ENCODE measurements at regions not wholly inside any gene's neighbourhood (a gene's known extent, or its start where the extent isn't known, plus 50 kb on each side); places are given as distances from the start of the nearest gene placed in this dataset.

DNA sequence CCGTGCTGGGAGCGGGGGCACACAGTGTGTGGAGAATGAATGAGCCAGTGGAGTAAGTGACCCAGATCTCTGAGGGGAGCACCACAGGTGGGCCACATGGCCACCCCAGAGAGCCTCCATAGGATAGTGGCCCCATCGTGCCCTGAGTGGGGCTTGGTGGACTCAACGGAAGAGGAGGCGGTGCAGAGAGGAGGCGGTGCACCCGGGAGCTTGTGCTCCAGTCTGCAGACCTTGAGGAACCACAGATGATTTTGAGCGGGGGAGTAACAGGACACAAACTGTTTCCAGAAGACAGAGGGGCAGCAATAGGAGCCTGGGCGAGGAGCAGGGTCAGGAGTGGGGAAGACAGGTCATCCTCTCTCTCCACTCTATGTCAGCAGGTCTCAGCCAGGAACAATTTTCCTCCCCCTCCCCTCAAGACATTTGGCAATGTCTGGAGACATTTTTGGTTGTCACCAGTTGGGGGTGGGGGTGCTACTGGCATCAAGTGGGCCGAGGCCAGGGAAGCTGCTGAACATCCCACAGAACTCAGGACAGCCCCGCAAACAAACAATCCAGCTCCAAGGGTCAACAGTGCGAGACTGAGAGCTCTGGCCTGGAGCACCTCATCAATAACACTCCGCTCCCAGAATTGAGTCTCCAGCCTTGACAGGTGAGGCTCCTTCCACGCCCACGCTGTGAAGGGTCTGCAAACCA is 182.2 kb downstream of the USP12 start:
- H3K4me3 ChIP-seq (ENCODE audit: low read depth, low read length) = no peak overlapping the region

GRCh38 chr13:26988059-26988769 is 183.4 kb downstream of the USP12 start:
- Histone ChIP-seq H2AFZ (ENCODE audit: low read length, unreplicated experiment) (no peak overlapping the region), H3K4me3 (ENCODE audit: low read depth, low read length) (no peak overlapping the region), H3K4me1 (ENCODE audit: control insufficient read depth, insufficient read depth, low read length, unreplicated experiment) (peaks cover 18% of the 10 kb centered on the region), H3K27me3 (ENCODE audit: insufficient read depth, low read length) (no peaks in the 10 kb centered on the region), H3K36me3 (ENCODE audit: insufficient read depth, low read length) (no peaks in the 10 kb centered on the region), H3K27ac (ENCODE audit: low read depth, low read length) (no peak overlapping the region), H3K79me2 (ENCODE audit: control insufficient read depth, insufficient read depth, low read length, unreplicated experiment) (no peaks in the 10 kb centered on the region)

More for the DNA sequence above, 182.2 kb downstream of the USP12 start:
- no peaks in the 10 kb centered on the region for H3K27me3 ChIP-seq (ENCODE audit: insufficient read depth, low read length)
- H3K27ac ChIP-seq (ENCODE audit: low read depth, low read length) = no peak overlapping the region
- H3K36me3 ChIP-seq (ENCODE audit: insufficient read depth, low read length) = no peaks in the 10 kb centered on the region
- H2AFZ ChIP-seq (ENCODE audit: low read length, unreplicated experiment) = no peak overlapping the region
- no peaks in the 10 kb centered on the region for H3K79me2 ChIP-seq (ENCODE audit: control insufficient read depth, insufficient read depth, low read length, unreplicated experiment)
- H3K4me1 ChIP-seq (ENCODE audit: control insufficient read depth, insufficient read depth, low read length, unreplicated experiment) = peaks cover 6% of the 10 kb centered on the region

DNA sequence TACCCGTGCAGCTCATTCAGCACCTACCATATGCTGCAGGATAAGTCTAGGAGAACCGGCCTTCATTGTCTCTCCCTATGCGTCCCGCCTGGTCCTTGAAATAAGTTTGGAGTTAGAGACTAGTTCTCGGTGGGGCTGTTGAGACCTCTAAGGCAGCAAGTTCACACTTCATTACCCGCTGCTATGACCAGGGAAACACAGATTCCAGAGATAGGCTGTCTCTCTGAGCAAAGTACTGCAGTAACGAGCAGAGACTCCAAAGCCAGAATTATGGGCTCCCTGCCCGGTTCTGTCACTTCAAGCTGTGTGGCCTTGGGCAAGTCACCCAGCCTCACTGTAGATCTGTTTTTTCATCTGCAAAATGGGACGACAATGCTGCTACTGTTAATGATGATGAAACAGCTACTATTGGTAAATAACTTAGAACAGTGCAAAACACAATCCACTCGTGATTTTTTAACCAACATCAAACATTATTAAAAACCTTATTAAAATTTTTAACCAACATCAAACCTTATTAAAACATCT is 184.1 kb downstream of the USP12 start:
- Histone ChIP-seq H3K79me2 (ENCODE audit: control insufficient read depth, insufficient read depth, low read length, unreplicated experiment) (no peaks in the 10 kb centered on the region), H3K4me1 (ENCODE audit: control insufficient read depth, insufficient read depth, low read length, unreplicated experiment) (peaks cover 21% of the 10 kb centered on the region), H3K27ac (ENCODE audit: low read depth, low read length) (no peak overlapping the region), H2AFZ (ENCODE audit: low read length, unreplicated experiment) (no peak overlapping the region), H3K4me3 (ENCODE audit: low read depth, low read length) (no peak overlapping the region), H3K27me3 (ENCODE audit: insufficient read depth, low read length) (no peaks in the 10 kb centered on the region), H3K36me3 (ENCODE audit: insufficient read depth, low read length) (no peaks in the 10 kb centered on the region)

- H2AFZ ChIP-seq (ENCODE audit: low read length, unreplicated experiment) = peak overlapping the region; percentile 27
- peaks cover 24% of the 10 kb centered on the region for H3K4me1 ChIP-seq (ENCODE audit: control insufficient read depth, insufficient read depth, low read length, unreplicated experiment)
- H3K4me3 ChIP-seq (ENCODE audit: low read depth, low read length) = no peak overlapping the region
- H3K27me3 ChIP-seq (ENCODE audit: insufficient read depth, low read length) = no peaks in the 10 kb centered on the region
- H3K27ac ChIP-seq (ENCODE audit: low read depth, low read length) = no peak overlapping the region
- H3K36me3 ChIP-seq (ENCODE audit: insufficient read depth, low read length) = no peaks in the 10 kb centered on the region
- H3K79me2 ChIP-seq (ENCODE audit: control insufficient read depth, insufficient read depth, low read length, unreplicated experiment) = no peaks in the 10 kb centered on the region
Observed at GRCh38 chr13:26985285-26985878, 186.2 kb downstream of the USP12 start.

DNA sequence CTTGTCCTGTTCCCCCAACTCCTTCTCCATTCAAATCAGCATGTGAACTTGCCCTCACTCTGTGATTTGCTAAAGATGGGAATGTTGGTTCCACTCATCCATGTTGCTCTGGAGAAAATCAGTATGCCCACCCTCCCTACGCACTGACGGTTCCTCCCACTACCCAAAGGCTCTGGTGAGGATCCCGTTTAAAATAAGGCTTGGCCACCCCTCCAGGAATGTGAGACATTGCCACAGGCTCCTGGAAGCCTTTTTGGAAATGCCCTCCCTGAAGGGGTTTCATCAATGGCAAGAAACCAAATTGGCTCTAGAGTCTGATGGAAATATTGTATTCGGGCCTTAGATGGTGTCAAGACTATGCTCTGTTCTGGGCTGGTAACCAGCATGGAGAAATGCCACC is 187.3 kb downstream of the USP12 start:
- no peak overlapping the region for H2AFZ ChIP-seq (ENCODE audit: low read length, unreplicated experiment)
- no peaks in the 10 kb centered on the region for H3K36me3 ChIP-seq (ENCODE audit: insufficient read depth, low read length)
- no peak overlapping the region for H3K4me3 ChIP-seq (ENCODE audit: low read depth, low read length)
- H3K4me1 ChIP-seq (ENCODE audit: control insufficient read depth, insufficient read depth, low read length, unreplicated experiment) = peaks cover 24% of the 10 kb centered on the region
- H3K27me3 ChIP-seq (ENCODE audit: insufficient read depth, low read length) = no peaks in the 10 kb centered on the region
- no peaks in the 10 kb centered on the region for H3K79me2 ChIP-seq (ENCODE audit: control insufficient read depth, insufficient read depth, low read length, unreplicated experiment)
- peak overlapping the region; percentile 79; the same call in 1 of the 2 replicates for H3K27ac ChIP-seq (ENCODE audit: low read depth, low read length)

DNA sequence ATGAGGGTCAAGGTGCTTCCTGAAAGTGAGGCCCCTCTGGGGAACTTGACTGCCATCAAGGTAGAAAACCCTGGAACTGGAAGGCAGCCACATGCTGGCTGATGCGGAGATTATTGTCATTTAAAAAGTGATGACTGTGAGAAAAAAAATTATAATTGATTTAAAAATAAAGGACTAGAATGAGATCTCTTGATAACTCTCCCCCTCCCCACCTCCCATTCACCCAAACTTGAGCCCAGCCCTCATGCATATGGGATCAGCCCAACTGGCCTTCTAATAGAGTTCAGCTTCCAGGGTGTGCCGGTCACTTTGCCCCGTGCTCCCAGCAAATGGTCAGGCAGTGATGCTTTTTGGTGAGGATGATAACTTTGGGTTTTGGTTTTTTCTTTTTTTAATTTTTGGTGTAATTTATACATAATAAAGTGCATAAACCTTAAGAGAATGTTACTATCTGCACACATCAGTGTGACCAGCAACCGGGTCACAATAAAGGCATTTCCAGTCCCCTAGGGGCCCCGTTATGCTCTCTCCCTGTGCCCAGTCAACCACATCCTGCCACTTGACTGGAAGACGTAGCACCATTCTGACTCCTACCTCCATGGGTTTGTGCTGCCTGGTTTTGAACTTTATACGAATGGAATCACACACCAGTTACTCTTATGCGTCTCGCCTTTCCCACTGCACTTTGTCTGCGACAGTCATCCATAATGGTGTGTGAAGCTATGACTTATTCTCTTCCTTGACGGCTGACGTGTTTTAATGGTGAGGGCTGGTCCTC is 187.9 kb downstream of the USP12 start:
- peaks cover 24% of the 10 kb centered on the region for H3K4me1 ChIP-seq (ENCODE audit: control insufficient read depth, insufficient read depth, low read length, unreplicated experiment)
- no peaks in the 10 kb centered on the region for H3K79me2 ChIP-seq (ENCODE audit: control insufficient read depth, insufficient read depth, low read length, unreplicated experiment)
- no peaks in the 10 kb centered on the region for H3K36me3 ChIP-seq (ENCODE audit: insufficient read depth, low read length)
- H3K4me3 ChIP-seq (ENCODE audit: low read depth, low read length) = peak overlapping the region; percentile 58
- H2AFZ ChIP-seq (ENCODE audit: low read length, unreplicated experiment) = peak overlapping the region; percentile 96
- no peaks in the 10 kb centered on the region for H3K27me3 ChIP-seq (ENCODE audit: insufficient read depth, low read length)
- H3K27ac ChIP-seq (ENCODE audit: low read depth, low read length) = peak overlapping the region; percentile 79

DNA sequence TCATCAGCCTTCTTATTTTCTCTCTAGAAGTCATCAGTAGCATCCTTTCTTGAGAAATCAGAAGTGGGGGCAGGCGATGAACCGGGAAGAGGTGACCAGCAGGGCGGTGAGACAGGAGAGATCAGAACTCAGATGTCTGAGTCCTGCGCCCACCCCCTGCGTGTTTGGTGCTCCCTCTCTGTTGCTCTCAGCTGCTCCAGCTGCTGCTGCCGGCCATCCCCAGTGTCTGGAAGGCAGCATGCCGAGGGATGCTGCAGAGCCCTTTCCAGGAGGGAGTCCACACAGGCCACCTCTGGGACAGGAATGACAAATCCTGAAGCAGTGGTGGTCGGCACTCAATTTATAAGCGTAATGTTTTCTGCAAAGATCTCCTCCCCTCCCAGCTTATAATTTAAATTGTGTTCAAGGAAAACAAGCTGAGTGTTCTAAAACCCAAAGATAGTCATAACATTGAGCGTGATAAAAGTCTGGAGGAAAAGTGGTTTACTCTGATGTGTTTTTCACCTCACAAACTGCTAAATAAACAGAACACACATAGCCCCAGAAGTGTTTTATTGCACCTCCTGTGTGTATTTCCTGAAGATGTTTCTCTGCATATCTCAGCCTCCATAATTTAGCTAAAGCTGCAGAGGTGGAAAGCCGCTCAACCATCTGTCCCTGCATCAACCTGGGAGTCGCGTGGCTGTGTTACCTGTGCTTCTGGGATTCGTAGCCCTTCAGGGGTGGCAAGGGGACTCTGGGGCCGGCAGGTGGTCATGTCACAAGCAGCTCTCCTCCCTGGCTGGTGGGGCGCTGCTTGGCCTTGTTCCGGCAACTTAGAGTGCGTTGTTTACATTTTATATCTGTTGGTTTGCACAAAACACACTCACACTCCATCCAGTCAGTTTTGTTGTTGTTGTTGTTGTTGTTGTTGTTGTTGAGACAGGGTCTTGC is 191.2 kb downstream of the USP12 start:
- peaks cover 24% of the 10 kb centered on the region for H3K4me1 ChIP-seq (ENCODE audit: control insufficient read depth, insufficient read depth, low read length, unreplicated experiment)

DNA sequence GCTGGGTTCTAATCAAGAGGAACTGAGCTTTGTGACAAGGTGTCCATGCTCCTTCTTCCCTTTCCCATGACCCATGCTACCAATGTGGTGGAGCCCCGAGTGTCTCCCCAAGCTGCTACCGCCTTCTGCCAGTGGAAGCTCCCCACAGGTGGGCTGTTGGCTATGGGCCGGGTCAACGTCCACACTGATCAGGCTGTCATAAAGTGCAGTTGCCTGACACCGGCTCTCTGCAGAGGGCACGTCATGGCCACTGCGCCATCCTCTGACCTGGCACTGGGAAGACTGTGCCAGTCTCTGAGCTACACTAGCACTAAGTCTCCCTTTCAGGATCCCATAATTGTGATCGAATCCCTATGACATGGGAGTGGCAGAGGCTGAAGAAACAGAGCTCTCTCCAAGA is 192.3 kb downstream of the USP12 start:
- H3K27ac ChIP-seq (ENCODE audit: low read depth, low read length) = no peak overlapping the region
- no peaks in the 10 kb centered on the region for H3K36me3 ChIP-seq (ENCODE audit: insufficient read depth, low read length)
- H3K4me1 ChIP-seq (ENCODE audit: control insufficient read depth, insufficient read depth, low read length, unreplicated experiment) = peaks cover 17% of the 10 kb centered on the region
- H3K79me2 ChIP-seq (ENCODE audit: control insufficient read depth, insufficient read depth, low read length, unreplicated experiment) = no peaks in the 10 kb centered on the region
- H2AFZ ChIP-seq (ENCODE audit: low read length, unreplicated experiment) = no peak overlapping the region
- no peak overlapping the region for H3K4me3 ChIP-seq (ENCODE audit: low read depth, low read length)
- H3K27me3 ChIP-seq (ENCODE audit: insufficient read depth, low read length) = no peaks in the 10 kb centered on the region

More for the DNA sequence above, 191.2 kb downstream of the USP12 start:
- no peaks in the 10 kb centered on the region for H3K27me3 ChIP-seq (ENCODE audit: insufficient read depth, low read length)
- H3K79me2 ChIP-seq (ENCODE audit: control insufficient read depth, insufficient read depth, low read length, unreplicated experiment) = no peaks in the 10 kb centered on the region
- no peak overlapping the region for H2AFZ ChIP-seq (ENCODE audit: low read length, unreplicated experiment)
- H3K27ac ChIP-seq (ENCODE audit: low read depth, low read length) = no peak overlapping the region
- H3K4me3 ChIP-seq (ENCODE audit: low read depth, low read length) = no peak overlapping the region
- no peaks in the 10 kb centered on the region for H3K36me3 ChIP-seq (ENCODE audit: insufficient read depth, low read length)

DNA sequence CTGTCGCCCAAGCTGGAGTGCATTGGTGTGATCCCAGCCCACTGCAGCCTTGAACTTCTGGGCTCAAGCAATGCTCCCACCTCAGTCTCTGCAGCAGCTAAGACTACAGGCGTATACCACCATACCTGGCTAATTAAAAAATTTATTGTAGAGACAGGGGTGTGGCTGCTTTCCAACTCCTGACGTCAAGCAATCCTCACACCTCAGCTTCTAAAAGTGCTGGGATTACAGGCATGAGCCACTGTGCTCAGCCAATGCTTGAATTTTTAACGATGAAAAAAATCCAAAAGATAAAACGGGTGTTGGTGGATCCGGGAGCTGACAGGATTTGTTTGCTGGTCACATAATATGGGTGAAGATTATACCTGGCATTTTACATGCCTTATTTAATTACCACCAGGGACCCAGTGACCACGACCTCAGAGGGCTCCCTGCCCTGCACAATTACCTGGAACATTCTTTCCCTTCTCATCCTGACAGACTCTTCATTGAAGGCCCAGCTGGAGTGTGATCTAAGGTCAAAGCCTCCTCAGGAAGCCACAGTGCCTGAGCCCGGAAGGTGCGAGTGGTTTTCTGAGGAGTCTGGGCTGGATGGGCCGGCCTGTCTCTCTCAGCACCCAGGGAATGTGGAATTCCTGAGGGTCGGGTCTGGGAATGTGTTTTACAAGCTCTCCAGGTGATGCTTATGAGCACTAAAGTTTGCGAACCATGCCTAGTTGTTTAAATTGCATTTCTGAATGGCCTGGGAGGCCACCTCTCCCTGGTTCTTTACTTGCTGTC is 193.3 kb downstream of the USP12 start:
- Histone ChIP-seq H2AFZ (ENCODE audit: low read length, unreplicated experiment) (no peak overlapping the region), H3K36me3 (ENCODE audit: insufficient read depth, low read length) (no peaks in the 10 kb centered on the region), H3K4me1 (ENCODE audit: control insufficient read depth, insufficient read depth, low read length, unreplicated experiment) (peaks cover 6% of the 10 kb centered on the region), H3K27ac (ENCODE audit: low read depth, low read length) (no peak overlapping the region), H3K4me3 (ENCODE audit: low read depth, low read length) (no peak overlapping the region), H3K27me3 (ENCODE audit: insufficient read depth, low read length) (no peaks in the 10 kb centered on the region), H3K79me2 (ENCODE audit: control insufficient read depth, insufficient read depth, low read length, unreplicated experiment) (no peaks in the 10 kb centered on the region)

Data from ACC112 (cell line).